GM12865 (cell line): ENCODE measurements at regions not wholly inside any gene's neighbourhood (a gene's known extent, or its start where the extent isn't known, plus 50 kb on each side); places are given as distances from the start of the nearest gene placed in this dataset.

Experiments used
- DNase-seq: peaks from one replicate; pipeline ENCODE4 v3.0.0; 2010; ENCODE audit warnings: low read depth
- H3K4me3 ChIP-seq: 2 replicates; pipeline ENCODE4 v1.5.1; 2011; ENCODE audit warnings: mild to moderate bottlenecking, low read depth, low read length, control low read depth
- CTCF ChIP-seq: IDR thresholded peaks from 2 replicates; pipeline ENCODE4 v1.5.1; 2011; ENCODE audit warnings: low read length, control low read depth, low read depth, inconsistent platforms; ENCODE audit not compliant: insufficient read depth; ENCODE audit errors: missing control alignments

GRCh38 chr9:130766021-130766926 lies 68.8 kb upstream of the ABL1 start:
- H3K4me3 ChIP-seq: no peak overlapping the region; the same call in 1 of the 2 replicates
- TF ChIP-seq CTCF: no peak
- DNase-seq: no peak

GRCh38 chr9:130766927-130767307 lies 68.1 kb upstream of the ABL1 start:
- TF ChIP-seq CTCF: no peak
- H3K4me3 ChIP-seq: no peak overlapping the region
- no peak for DNase-seq

GRCh38 chr9:130768265-130768664 lies 66.8 kb upstream of the ABL1 start:
- no peak overlapping the region for H3K4me3 ChIP-seq
- no peak for DNase-seq
- TF ChIP-seq CTCF: no peak

- no peak for TF ChIP-seq CTCF
- DNase-seq: no peak
- no peak overlapping the region for H3K4me3 ChIP-seq
Observed at GRCh38 chr9:130768891-130769403, 66.1 kb upstream of the ABL1 start.

- TF ChIP-seq CTCF: no peak
- no peak overlapping the region for H3K4me3 ChIP-seq
- DNase-seq: no peak
Observed at GRCh38 chr9:130770093-130770492, 65.0 kb upstream of the ABL1 start.

GRCh38 chr9:130770679-130771442 lies 64.2 kb upstream of the ABL1 start:
- DNase-seq: peak; percentile 73
- TF ChIP-seq CTCF: peak; percentile 49
- H3K4me3 ChIP-seq: no peak overlapping the region
